Omental fat pad (tissue), 3 donors: ENCODE measurements at regions not wholly inside any gene's neighbourhood (a gene's known extent, or its start where the extent isn't known, plus 50 kb on each side); places are given as distances from the start of the nearest gene placed in this dataset.

Source experiments
- ATAC-seq: fragments of 150-250 bp; one replicate; pipeline ENCODE4 v1.9.1; 2016; ENCODE audit warnings: mild to moderate bottlenecking, moderate library complexity; ENCODE audit not compliant: low FRiP score
- DNase-seq: peaks from one replicate; pipeline ENCODE4 v3.0.0-alpha.2; 2019; ENCODE audit warnings: low spot score
- CTCF ChIP-seq, 3 donors: fragments of 450-650 bp; IDR thresholded peaks; one replicate each; pipeline ENCODE4 v1.5.1; 2016 to 2017; ENCODE audit warnings: antibody characterized with exemption in 3 of 3, mild to moderate bottlenecking in 3 of 3, moderate library complexity in 2 of 3

GRCh38 chr15:88391700-88392099 is 75.5 kb downstream of the MRPL46 start:
- no peak for TF ChIP-seq CTCF (IDR thresholded peaks at IDR 0.05)
- DNase-seq = no peak
- ATAC-seq = no peak

GRCh38 chr15:88391006-88391405 is 76.2 kb downstream of the MRPL46 start:
- DNase-seq = no peak
- no peak for TF ChIP-seq CTCF (IDR thresholded peaks at IDR 0.05)
- no peak for ATAC-seq

- DNase-seq (no peak), ATAC-seq (no peak)
- no peak for TF ChIP-seq CTCF (IDR thresholded peaks at IDR 0.05)
Observed at GRCh38 chr15:88390164-88390901, 76.9 kb downstream of the MRPL46 start.

- DNase-seq (no peak), ATAC-seq (no peak)
- no peak for TF ChIP-seq CTCF (IDR thresholded peaks at IDR 0.05)
Observed at GRCh38 chr15:88389120-88389519, 78.1 kb downstream of the MRPL46 start.

GRCh38 chr15:88388686-88389085 is 78.5 kb downstream of the MRPL46 start:
- DNase-seq (no peak), ATAC-seq (no peak)
- no peak for TF ChIP-seq CTCF (IDR thresholded peaks at IDR 0.05)

GRCh38 chr15:88385078-88385700 is 82.0 kb downstream of the MRPL46 start:
- ATAC-seq (peak; percentile 30), DNase-seq (no peak)
- no peak for TF ChIP-seq CTCF (IDR thresholded peaks at IDR 0.05)

GRCh38 chr15:88383354-88383753 is 83.8 kb downstream of the MRPL46 start:
- DNase-seq (no peak), ATAC-seq (no peak)
- TF ChIP-seq CTCF (IDR thresholded peaks at IDR 0.05) = no peak
